ENCODE measurements at regions not wholly inside any gene's neighbourhood (a gene's known extent, or its start where the extent isn't known, plus 50 kb on each side); places are given as distances from the start of the nearest gene placed in this dataset.

DNA sequence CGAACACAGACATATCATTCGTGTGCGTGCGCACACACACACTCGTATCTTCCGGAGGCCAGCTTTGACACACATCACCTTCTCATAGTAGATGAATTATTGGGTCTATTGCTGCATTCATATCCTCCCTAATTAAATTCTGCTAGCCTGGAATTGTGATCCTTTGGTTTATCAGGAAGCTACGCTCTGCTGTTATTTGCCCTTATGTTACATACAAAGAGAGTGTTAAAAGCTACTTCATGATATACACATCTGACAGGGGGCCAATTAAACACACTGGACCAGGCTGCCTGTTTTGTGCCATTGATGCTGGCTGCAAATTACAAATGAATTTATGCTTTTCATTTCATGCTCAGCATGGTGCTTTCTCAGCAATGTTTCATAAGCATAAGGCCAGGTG is 252.0 kb downstream of the RHOU start:
- TF ChIP-seq, protein P1, sequence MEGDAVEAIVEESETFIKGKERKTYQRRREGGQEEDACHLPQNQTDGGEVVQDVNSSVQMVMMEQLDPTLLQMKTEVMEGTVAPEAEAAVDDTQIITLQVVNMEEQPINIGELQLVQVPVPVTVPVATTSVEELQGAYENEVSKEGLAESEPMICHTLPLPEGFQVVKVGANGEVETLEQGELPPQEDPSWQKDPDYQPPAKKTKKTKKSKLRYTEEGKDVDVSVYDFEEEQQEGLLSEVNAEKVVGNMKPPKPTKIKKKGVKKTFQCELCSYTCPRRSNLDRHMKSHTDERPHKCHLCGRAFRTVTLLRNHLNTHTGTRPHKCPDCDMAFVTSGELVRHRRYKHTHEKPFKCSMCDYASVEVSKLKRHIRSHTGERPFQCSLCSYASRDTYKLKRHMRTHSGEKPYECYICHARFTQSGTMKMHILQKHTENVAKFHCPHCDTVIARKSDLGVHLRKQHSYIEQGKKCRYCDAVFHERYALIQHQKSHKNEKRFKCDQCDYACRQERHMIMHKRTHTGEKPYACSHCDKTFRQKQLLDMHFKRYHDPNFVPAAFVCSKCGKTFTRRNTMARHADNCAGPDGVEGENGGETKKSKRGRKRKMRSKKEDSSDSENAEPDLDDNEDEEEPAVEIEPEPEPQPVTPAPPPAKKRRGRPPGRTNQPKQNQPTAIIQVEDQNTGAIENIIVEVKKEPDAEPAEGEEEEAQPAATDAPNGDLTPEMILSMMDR (conservative IDR thresholded peaks at IDR 0.05) = no peak
- no peak for TF ChIP-seq ZFX (IDR thresholded peaks at IDR 0.05)

Data from C4-2B (cell line).